ENCODE measurements at regions not wholly inside any gene's neighbourhood (a gene's known extent, or its start where the extent isn't known, plus 50 kb on each side); places are given as distances from the start of the nearest gene placed in this dataset.

GRCh38 chr10:76628801-76629200 is 1008.8 kb downstream of the KCNMA1 start:
- TF ChIP-seq EZH2 (IDR thresholded peaks at IDR 0.05; ENCODE audit: low read length, missing control alignments), result no peak
- TF ChIP-seq, protein P1, sequence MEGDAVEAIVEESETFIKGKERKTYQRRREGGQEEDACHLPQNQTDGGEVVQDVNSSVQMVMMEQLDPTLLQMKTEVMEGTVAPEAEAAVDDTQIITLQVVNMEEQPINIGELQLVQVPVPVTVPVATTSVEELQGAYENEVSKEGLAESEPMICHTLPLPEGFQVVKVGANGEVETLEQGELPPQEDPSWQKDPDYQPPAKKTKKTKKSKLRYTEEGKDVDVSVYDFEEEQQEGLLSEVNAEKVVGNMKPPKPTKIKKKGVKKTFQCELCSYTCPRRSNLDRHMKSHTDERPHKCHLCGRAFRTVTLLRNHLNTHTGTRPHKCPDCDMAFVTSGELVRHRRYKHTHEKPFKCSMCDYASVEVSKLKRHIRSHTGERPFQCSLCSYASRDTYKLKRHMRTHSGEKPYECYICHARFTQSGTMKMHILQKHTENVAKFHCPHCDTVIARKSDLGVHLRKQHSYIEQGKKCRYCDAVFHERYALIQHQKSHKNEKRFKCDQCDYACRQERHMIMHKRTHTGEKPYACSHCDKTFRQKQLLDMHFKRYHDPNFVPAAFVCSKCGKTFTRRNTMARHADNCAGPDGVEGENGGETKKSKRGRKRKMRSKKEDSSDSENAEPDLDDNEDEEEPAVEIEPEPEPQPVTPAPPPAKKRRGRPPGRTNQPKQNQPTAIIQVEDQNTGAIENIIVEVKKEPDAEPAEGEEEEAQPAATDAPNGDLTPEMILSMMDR (conservative IDR thresholded peaks at IDR 0.05 in 1 of 2, IDR thresholded peaks at IDR 0.05 in 1 of 2; ENCODE audit: low read depth in 1 of 2, low read length in 2 of 2), result no peak
